NCI-H2081 (cell line): ENCODE measurements at regions not wholly inside any gene's neighbourhood (a gene's known extent, or its start where the extent isn't known, plus 50 kb on each side); places are given as distances from the start of the nearest gene placed in this dataset.

Experiments
- DNase-seq, 2 experiments: peaks; one replicate each; lab custom pipeline; 2025; lab: John Stamatoyannopoulos, UW

GRCh38 chr18:61618816-61619215, 274.0 kb downstream of the RNF152 start:
- no peak for DNase-seq

- DNase-seq = no peak
Observed at GRCh38 chr18:61616111-61616610, 276.6 kb downstream of the RNF152 start.

- DNase-seq = no peak
Observed at GRCh38 chr18:61612517-61612916, 279.3 kb downstream of the CDH20 start.

GRCh38 chr18:61609131-61609530, 275.9 kb downstream of the CDH20 start:
- DNase-seq = no peak

GRCh38 chr18:61608316-61608715, 275.1 kb downstream of the CDH20 start:
- no peak for DNase-seq

- DNase-seq = no peak
Observed at GRCh38 chr18:61607867-61608266, 274.6 kb downstream of the CDH20 start.

- DNase-seq = no peak
Observed at GRCh38 chr18:61606759-61607158, 273.5 kb downstream of the CDH20 start.

GRCh38 chr18:61606068-61606660, 272.9 kb downstream of the CDH20 start:
- DNase-seq = no peak

GRCh38 chr18:61605376-61606067, 272.3 kb downstream of the CDH20 start:
- DNase-seq = no peak
